ENCODE measurements at regions not wholly inside any gene's neighbourhood (a gene's known extent, or its start where the extent isn't known, plus 50 kb on each side); places are given as distances from the start of the nearest gene placed in this dataset.

DNA sequence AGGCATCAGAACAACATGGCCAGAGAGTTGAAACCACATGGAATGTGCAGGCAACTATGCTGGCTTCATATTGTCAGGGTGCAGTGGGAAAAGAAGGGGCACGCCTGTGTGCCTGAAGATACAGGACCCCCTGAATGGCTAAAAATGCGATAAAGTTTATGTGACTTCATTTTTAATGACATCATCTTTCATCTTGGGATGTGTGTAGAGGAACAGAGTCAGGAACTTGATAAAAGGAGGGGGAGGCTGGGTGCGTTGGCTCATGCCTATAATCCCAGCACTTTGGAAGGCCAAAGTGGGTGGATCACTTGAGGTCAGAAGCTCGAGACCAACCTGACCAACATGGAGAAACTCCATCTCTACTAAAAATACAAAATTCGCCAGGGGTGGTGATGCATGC lies 872.6 kb downstream of the TDRD15 start:
- TF ChIP-seq ZFX (IDR thresholded peaks at IDR 0.05) = no peak
- TF ChIP-seq, protein P1, sequence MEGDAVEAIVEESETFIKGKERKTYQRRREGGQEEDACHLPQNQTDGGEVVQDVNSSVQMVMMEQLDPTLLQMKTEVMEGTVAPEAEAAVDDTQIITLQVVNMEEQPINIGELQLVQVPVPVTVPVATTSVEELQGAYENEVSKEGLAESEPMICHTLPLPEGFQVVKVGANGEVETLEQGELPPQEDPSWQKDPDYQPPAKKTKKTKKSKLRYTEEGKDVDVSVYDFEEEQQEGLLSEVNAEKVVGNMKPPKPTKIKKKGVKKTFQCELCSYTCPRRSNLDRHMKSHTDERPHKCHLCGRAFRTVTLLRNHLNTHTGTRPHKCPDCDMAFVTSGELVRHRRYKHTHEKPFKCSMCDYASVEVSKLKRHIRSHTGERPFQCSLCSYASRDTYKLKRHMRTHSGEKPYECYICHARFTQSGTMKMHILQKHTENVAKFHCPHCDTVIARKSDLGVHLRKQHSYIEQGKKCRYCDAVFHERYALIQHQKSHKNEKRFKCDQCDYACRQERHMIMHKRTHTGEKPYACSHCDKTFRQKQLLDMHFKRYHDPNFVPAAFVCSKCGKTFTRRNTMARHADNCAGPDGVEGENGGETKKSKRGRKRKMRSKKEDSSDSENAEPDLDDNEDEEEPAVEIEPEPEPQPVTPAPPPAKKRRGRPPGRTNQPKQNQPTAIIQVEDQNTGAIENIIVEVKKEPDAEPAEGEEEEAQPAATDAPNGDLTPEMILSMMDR (conservative IDR thresholded peaks at IDR 0.05) = no peak
- no peak overlapping the region for H3K27ac ChIP-seq

DNA sequence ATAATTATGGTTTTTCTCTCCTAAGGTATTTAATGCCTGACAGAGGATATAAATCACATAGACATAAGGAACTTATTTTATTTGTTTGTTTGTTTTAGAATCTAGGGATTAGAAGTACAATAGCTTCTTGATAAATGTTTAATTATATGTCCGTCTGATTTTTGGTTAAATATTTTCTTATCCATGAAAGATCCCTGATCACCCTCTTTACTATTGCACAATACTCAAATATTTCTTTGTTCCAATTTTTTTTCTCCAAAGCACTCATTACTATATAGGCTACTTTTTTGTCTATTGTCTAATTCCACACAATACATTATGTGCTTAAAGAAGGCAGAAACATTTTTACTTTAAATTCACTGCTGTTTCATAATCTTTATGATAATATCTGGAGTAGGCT lies 875.8 kb downstream of the TDRD15 start:
- no peak overlapping the region for H3K27ac ChIP-seq
- TF ChIP-seq ZFX (IDR thresholded peaks at IDR 0.05) = no peak
- TF ChIP-seq, protein P1 (conservative IDR thresholded peaks at IDR 0.05) = no peak

DNA sequence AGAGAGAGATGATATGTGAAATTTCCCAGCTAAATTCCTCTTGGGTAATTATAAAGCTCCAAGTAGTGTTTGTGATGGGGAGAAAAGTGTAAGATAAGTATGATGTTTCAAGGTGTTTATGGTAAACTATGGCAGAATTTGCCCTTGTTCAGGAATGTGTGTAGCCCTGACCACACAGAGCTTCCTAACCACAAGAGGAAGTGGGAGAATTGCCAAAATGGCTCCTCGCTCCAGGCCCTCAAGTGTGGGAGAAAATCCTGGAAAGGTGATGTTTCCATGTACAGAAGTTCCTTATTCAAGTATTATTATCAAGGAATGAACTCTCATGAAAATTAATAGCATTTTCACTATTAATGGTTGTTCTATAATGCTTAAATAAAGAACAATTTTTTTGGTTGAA lies 878.3 kb downstream of the TDRD15 start:
- TF ChIP-seq, protein P1 (conservative IDR thresholded peaks at IDR 0.05) = no peak
- TF ChIP-seq ZFX (IDR thresholded peaks at IDR 0.05) = no peak
- H3K27ac ChIP-seq = no peak overlapping the region

DNA sequence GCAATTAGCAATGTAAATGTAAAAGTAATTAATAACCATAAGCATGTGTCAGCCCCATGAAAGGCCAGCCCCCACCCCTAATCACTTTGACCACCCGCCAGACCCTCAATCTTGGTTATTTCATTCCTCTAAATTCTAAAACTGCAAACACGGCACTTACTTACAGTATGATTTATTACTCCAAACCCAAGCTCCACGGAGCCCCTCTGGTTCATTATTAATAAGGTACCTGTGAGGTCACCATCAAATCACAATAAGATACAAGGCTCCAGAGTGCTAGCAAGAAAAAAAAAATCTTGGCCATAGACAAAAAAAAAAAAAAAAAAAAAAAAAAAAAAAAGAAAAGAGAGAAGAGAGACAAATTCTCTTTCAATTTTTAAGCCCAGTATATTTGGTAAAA lies 879.5 kb downstream of the TDRD15 start:
- TF ChIP-seq, protein P1 (conservative IDR thresholded peaks at IDR 0.05) = no peak
- no peak for TF ChIP-seq ZFX (IDR thresholded peaks at IDR 0.05)
- H3K27ac ChIP-seq = no peak overlapping the region

DNA sequence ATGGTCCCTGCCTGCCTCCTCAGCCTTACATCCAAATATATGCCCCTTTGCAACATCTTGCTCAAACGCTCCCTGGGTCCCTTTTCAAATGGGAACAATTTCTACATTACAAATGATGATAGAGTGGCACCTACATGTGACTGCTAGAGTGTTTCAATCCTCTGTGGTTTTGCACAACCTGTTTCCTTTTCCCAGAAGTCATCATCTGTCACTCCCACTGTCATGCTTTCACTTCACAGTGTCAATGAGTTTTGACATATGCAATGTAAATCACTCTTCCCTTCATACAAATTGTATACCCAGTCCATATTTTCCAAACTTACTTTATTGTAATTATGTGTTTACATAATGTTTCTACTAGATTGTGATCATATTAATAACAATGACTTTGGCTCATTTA lies 887.3 kb downstream of the TDRD15 start:
- TF ChIP-seq, protein P1 (conservative IDR thresholded peaks at IDR 0.05) = no peak
- TF ChIP-seq ZFX (IDR thresholded peaks at IDR 0.05) = no peak
- no peak overlapping the region for H3K27ac ChIP-seq

DNA sequence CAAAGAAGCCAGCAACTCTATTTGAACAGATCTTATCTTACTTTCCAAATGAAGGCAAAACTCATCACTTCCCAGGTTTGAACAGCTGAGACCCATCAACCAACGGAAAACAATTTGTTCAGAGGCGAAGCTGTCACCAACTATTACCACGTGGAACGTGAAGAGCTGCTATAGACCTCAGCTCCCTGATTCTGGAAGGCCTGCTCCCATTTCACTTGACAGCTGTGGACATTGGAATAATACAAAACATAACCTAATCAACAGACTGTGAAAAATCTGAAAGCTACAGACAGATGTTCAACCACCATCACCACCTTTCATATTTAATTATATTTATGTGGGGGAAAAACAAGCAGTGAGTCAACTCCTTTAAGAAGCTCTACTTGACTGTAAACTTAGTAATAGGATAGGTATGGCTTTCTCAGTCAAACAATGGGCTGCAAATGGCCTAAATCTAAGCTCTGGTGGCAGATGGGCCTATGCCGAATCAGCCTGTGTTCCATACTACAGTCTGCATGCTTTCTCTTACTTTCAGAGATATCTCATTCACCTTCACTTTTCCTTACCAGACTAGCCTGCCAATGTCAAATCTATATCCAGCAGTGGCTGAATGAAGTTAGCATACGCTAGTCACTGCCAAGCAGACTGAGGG lies 896.4 kb downstream of the TDRD15 start:
- no peak overlapping the region for H3K27ac ChIP-seq
- TF ChIP-seq, protein P1 (conservative IDR thresholded peaks at IDR 0.05) = no peak
- no peak for TF ChIP-seq ZFX (IDR thresholded peaks at IDR 0.05)

DNA sequence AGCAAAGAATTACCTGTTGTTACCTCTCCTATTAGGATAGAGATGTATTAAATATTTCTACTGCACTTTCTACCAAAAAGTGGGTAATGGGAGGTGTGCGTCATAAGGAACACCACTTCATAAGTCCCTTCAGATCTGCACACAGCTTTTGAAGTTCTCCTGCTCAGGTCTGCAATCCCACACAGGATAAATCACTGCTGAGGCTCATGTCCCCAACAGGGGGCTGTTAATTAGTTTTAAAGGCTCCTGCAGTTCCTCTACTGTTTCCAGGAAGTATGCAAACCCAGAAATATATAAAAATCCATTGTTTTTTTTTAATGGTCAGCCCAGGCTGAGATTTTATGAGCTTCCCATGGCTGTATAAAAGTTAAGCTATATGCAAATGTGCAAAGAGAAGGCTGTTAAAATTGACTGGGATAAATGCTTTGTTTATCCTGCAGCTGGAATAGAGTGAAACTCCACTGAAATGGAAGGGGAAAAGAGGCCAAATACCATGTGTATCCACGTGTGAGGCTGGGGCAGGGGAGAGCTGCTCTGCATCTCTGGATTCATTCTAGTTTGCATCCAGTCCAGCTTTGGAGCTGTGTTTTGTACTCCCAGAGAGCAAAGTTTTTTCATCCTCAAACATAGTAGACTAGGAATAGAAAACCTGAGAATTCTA lies 903.7 kb downstream of the TDRD15 start:
- no peak for TF ChIP-seq ZFX (IDR thresholded peaks at IDR 0.05)
- TF ChIP-seq, protein P1 (conservative IDR thresholded peaks at IDR 0.05) = no peak
- no peak overlapping the region for H3K27ac ChIP-seq

All from C4-2B (cell line).